Urinary bladder (tissue), 3 donors: ENCODE measurements at regions not wholly inside any gene's neighbourhood (a gene's known extent, or its start where the extent isn't known, plus 50 kb on each side); places are given as distances from the start of the nearest gene placed in this dataset.

Experiments
- DNase-seq: peaks from one replicate; pipeline ENCODE4 v3.0.0-alpha.2; 2015; ENCODE audit errors: extremely low spot score
- H3K27ac ChIP-seq: one replicate; pipeline ENCODE4 v1.5.1; 2013; ENCODE audit warnings: low read depth, mild to moderate bottlenecking, moderate library complexity
- H3K36me3 ChIP-seq: one replicate; pipeline ENCODE4 v1.6.1; 2013; ENCODE audit warnings: mild to moderate bottlenecking, moderate library complexity; ENCODE audit not compliant: insufficient read depth
- H3K4me1 ChIP-seq: one replicate; pipeline ENCODE4 v1.6.1; 2013; ENCODE audit warnings: mild to moderate bottlenecking, moderate library complexity; ENCODE audit not compliant: insufficient read depth
- H3K4me3 ChIP-seq: one replicate; pipeline ENCODE4 v1.5.1; 2013; ENCODE audit warnings: low read depth, low read length
- WGBS: extraction: QIAGEN DNeasy Blood & Tissue Kit; methylation state at CpG from one replicate; pipeline ENCODE4 v1.1.7; 2013; 5-methylcytosine and 5-hydroxymethylcytosine counted together
- donor health status: healthy with polysubstance abuse.
- donor health status: healthy.

DNA sequence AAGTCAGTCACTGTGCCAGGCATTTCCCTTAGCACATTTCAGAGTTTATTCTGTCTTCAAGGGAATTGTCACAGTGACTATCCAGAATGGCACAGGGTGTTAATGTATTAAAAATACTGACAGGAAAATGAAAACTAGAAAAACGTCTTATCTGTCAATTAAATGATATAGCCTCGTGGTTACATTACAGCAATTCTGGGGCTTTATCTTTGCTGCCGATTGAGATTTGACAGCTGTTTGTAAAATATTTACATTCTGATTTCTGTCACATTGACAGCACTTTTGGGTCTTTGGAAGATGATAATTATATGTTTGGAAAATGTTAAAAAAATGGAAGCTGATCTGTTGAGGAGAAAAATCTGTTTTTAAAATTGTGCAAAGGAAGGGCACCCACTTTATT is 250.0 kb downstream of the CHRM3 start:
- H3K27ac ChIP-seq = no peak overlapping the region
- DNase-seq = no peak
- no peaks in the 10 kb centered on the region for H3K36me3 ChIP-seq
- no peak overlapping the region for H3K4me3 ChIP-seq
- no peaks in the 10 kb centered on the region for H3K4me1 ChIP-seq
- WGBS = 18% methylated on average over 3 of the region's 3 CpGs

DNA sequence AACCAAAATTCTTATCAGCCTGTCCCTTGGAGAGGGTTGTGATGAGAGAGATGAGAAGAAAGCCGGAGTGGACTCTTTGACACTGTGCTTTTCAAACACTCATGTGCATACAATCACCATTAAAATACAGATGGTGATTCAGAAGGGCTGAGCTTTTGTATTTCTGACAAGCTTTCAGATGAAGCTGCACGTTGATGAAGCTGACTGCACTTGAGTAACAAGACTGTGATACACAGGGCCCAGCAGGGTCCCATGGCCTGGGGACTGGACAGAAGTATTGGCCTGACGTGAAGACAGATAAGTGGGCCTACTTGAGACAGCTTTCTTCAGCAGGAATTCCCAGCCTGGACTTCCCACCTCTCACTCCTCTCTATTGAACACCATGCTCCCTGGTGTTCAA is 258.2 kb downstream of the CHRM3 start:
- Histone ChIP-seq H3K27ac (no peak overlapping the region), H3K36me3 (no peaks in the 10 kb centered on the region), H3K4me3 (no peak overlapping the region), H3K4me1 (no peaks in the 10 kb centered on the region)
- 93% methylated on average over 3 of the region's 3 CpGs for WGBS
- no peak for DNase-seq

- no peak for DNase-seq
- no peaks in the 10 kb centered on the region for H3K4me1 ChIP-seq
- H3K4me3 ChIP-seq = no peak overlapping the region
- no peaks in the 10 kb centered on the region for H3K36me3 ChIP-seq
- 92% methylated on average over 3 of the region's 3 CpGs for WGBS
- H3K27ac ChIP-seq = no peak overlapping the region
Observed at GRCh38 chr1:239647045-239647444, 260.7 kb downstream of the CHRM3 start.

DNA sequence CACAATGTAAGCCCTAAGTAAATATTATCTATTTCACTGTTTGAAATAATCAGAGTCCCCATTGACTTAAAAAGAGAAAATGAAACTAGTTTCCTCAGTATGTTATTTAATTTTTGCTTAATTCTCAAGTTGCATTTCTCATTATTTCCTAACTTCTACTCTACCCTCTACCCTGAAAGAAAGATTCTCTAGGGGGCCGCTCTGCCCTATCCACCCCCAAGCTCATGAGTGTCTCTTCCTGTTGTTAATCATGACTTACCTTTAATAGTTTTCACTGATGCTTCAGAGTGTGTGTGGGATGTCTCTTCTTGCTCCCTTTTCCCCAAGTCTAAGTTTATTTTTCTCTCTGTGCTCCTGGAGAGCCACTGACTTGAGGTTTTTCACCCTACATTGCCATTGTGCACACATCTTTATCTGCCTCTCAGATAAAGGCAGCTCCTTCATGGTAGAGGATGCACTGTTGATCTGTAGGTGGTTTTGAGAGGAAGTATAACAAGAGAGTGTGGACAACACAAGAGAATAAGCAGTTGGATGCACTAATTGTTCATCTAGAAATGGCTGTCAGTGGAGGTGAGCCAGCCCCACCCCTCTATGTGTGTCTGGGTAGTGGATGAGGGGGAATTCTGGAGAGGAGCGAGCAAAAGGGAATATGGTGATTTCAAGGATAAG is 261.7 kb downstream of the CHRM3 start:
- H3K27ac ChIP-seq = no peak overlapping the region
- no peaks in the 10 kb centered on the region for H3K36me3 ChIP-seq
- no peak for DNase-seq
- no peak overlapping the region for H3K4me3 ChIP-seq
- no peaks in the 10 kb centered on the region for H3K4me1 ChIP-seq
- 93% methylated on average over 2 of the region's 2 CpGs for WGBS

DNA sequence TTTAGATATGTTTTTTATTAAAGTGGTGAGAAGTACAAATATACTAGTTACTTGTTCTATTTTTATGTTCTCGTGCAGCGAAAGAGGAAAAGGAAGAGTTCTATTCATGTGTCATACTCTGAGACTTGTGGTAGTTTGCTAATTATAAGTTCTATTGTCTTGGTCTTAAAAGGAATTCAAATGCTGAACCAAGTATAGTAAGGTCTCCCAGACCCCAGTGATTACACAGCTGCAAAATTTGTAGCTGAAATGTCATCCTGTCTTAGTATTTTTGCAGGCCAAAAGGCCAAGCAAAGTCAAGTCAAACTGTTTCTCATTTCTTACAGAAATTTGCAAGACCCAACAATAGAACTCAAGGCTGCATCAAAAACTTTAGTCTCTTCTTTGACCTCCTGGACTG is 268.7 kb downstream of the CHRM3 start:
- H3K27ac ChIP-seq = no peak overlapping the region
- H3K4me3 ChIP-seq = no peak overlapping the region
- no peak for DNase-seq
- H3K36me3 ChIP-seq = no peaks in the 10 kb centered on the region
- WGBS = 74% methylated on average over 2 of the region's 2 CpGs
- no peaks in the 10 kb centered on the region for H3K4me1 ChIP-seq

GRCh38 chr1:239657291-239657690 is 270.9 kb downstream of the CHRM3 start:
- no peak for DNase-seq

DNA sequence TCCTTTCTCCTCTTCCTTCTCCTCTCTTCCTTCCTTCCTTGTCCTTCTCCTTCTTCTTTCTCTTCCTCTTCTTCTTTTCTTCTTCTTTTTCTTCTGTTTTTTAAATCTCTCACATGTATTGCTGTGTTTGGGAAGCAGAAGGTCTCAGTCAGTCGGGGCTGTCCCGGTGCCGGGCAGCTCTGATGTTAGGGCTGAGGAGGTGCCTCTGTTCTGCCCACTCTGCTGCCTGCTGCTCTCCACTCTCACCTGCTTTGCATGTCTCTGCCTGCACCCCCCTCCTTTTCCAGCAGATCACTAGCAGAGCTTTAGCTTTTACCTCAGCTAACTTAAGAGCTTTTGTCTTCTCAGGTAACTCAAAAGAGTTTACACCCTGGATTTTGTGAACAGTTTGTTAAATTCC is 276.6 kb downstream of the CHRM3 start:
- DNase-seq = no peak
- no peaks in the 10 kb centered on the region for H3K36me3 ChIP-seq
- WGBS = 75% methylated on average over 3 of the region's 3 CpGs
- no peaks in the 10 kb centered on the region for H3K4me1 ChIP-seq
- H3K27ac ChIP-seq = no peak overlapping the region
- no peak overlapping the region for H3K4me3 ChIP-seq

More at GRCh38 chr1:239657291-239657690, 270.9 kb downstream of the CHRM3 start:
- Histone ChIP-seq H3K4me3 (no peak overlapping the region), H3K36me3 (no peaks in the 10 kb centered on the region), H3K4me1 (no peaks in the 10 kb centered on the region), H3K27ac (no peak overlapping the region)
- WGBS = 81% methylated on average over 2 of the region's 2 CpGs

- no peak for DNase-seq
- WGBS = 51% methylated on average over 1 of the region's 1 CpG
- no peak overlapping the region for H3K27ac ChIP-seq
- no peaks in the 10 kb centered on the region for H3K4me1 ChIP-seq
- no peaks in the 10 kb centered on the region for H3K36me3 ChIP-seq
- H3K4me3 ChIP-seq = no peak overlapping the region
Observed at GRCh38 chr1:239672256-239672655, 285.9 kb downstream of the CHRM3 start.

DNA sequence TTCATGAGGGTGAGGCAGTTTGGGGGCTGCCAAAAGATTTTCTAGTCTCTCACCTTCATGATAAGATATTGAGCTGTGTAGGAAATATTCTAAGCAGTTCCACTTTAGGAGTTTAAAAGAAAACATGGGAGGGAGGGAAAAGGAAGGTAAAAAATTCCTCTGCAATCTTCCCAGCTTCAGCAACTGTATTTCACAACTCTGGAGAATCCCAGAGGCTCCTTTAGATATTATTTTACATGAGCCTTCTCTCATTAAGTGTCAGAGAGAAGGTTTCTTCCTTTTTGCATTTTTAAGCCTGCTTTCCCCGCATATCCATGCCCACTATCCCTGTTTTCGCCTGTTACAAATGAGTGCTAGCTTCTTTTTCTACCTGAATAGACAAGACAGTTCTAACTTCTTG is 289.4 kb downstream of the CHRM3 start:
- Histone ChIP-seq H3K27ac (no peak overlapping the region), H3K36me3 (no peaks in the 10 kb centered on the region), H3K4me1 (no peaks in the 10 kb centered on the region), H3K4me3 (no peak overlapping the region)
- DNase-seq = no peak
- WGBS = 98% methylated on average over 2 of the region's 2 CpGs

GRCh38 chr1:239676522-239677273 is 290.3 kb downstream of the CHRM3 start:
- Histone ChIP-seq H3K4me3 (no peak overlapping the region), H3K4me1 (no peaks in the 10 kb centered on the region), H3K36me3 (no peaks in the 10 kb centered on the region), H3K27ac (no peak overlapping the region)
- DNase-seq = no peak
- WGBS = 84% methylated on average over 4 of the region's 4 CpGs

DNA sequence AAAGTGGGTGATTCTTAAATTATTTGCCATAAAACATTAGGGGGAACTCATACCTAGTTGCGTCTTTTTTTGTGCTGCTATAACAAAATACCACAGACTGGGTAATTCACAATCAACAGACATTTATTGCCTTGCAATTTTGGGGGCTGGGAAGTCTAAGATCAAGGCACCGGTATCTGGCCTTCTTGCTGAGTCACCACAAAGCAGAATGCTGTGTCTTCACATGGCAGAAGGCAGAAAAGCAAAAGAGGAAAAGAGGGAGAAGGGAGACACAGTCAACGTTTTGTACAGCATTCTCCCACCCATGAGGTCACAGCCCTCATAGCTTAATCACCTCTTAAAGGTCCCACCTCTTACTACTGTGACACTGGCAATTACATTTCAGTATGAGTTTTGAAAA is 291.0 kb downstream of the CHRM3 start:
- H3K4me1 ChIP-seq = no peaks in the 10 kb centered on the region
- H3K4me3 ChIP-seq = no peak overlapping the region
- 49% methylated on average over 3 of the region's 3 CpGs for WGBS
- no peak for DNase-seq
- no peaks in the 10 kb centered on the region for H3K36me3 ChIP-seq
- H3K27ac ChIP-seq = no peak overlapping the region

GRCh38 chr1:239678181-239678580 is 291.8 kb downstream of the CHRM3 start:
- WGBS = 91% methylated on average over 2 of the region's 2 CpGs
- Histone ChIP-seq H3K36me3 (no peaks in the 10 kb centered on the region), H3K4me1 (no peaks in the 10 kb centered on the region), H3K27ac (no peak overlapping the region), H3K4me3 (no peak overlapping the region)
- no peak for DNase-seq

- no peaks in the 10 kb centered on the region for H3K4me1 ChIP-seq
- no peak for DNase-seq
- WGBS = 25% methylated on average over 3 of the region's 3 CpGs
Observed at GRCh38 chr1:239682046-239682445, 295.7 kb downstream of the CHRM3 start.

DNA sequence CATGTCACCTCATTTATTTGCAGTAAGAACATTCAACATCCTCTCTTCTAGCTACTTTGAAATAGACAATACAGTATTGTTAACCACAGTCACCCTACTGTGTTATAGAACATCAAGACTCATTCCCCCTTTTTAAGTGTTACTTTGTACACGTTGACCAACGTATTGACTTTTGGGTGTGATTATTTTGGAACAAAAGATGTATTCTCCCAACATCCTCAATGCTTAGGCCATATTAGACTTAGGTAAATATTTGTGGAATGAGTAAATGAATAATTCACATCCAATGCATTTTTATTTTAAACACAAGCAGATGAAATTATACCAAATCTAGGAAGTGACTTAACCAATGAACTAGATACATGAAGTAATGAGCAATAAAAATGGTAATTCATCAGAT is 296.6 kb downstream of the CHRM3 start:
- Histone ChIP-seq H3K36me3 (no peaks in the 10 kb centered on the region), H3K27ac (no peak overlapping the region), H3K4me1 (no peaks in the 10 kb centered on the region), H3K4me3 (no peak overlapping the region)
- no peak for DNase-seq
- WGBS = 81% methylated on average over 2 of the region's 2 CpGs

More at GRCh38 chr1:239682046-239682445, 295.7 kb downstream of the CHRM3 start:
- no peak overlapping the region for H3K4me3 ChIP-seq
- H3K36me3 ChIP-seq = no peaks in the 10 kb centered on the region
- no peak overlapping the region for H3K27ac ChIP-seq
